ENCODE measurements at regions not wholly inside any gene's neighbourhood (a gene's known extent, or its start where the extent isn't known, plus 50 kb on each side); places are given as distances from the start of the nearest gene placed in this dataset.
"Not testable (repeated sequence)": the region's sequence is repeated elsewhere in the genome, so short reads cannot be mapped to it uniquely, and the experiment has no call there.

DNA sequence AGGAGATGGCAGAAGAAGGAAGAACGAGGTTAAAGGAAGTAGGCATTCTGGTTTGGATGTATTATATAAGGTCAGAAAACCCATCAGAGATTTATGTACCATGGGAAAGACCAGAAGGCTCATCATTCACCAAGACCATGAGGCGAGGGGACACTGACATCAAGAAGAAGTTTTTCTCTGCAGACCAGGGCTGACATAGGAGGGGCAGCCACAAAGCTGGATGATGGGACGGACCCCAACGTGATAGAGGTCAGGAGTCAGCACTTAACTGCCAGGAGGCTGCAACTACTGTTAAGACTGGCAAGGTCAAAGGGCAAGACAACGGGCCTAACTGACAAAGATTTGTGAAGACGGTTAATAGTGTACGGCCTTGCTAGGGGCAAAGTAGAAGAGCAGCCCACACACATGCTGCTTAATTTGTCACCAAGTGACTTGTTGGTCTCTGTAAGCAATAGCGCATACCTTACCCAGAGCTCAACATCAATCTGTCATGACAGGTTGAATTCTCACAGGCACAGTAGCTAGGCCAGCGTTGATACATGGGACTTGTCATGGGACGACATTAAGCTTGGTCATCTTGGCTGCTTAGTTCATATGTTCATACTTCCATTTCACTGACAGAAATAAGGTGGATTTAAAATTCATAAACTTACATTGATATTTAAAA lies 579.7 kb upstream of the CDH10 start:
- H3K36me3 Mint-ChIP-seq (ENCODE audit: low read depth), result no peaks in the 10 kb centered on the region
- peaks cover 6% of the 10 kb centered on the region for H3K9me3 Mint-ChIP-seq
- H3K4me1 Mint-ChIP-seq, result no peaks in the 10 kb centered on the region
- no peak for ATAC-seq (replicated peaks)
- H3K27ac Mint-ChIP-seq, result no peak overlapping the region
- H3K27me3 Mint-ChIP-seq, result no peaks in the 10 kb centered on the region
- no peak overlapping the region for H3K4me3 Mint-ChIP-seq

GRCh38 chr5:25199902-25200301 lies 555.1 kb upstream of the CDH10 start:
- not testable (repeated sequence) for ATAC-seq (replicated peaks); H3K4me1 Mint-ChIP-seq; H3K4me3 Mint-ChIP-seq; H3K36me3 Mint-ChIP-seq (ENCODE audit: low read depth); H3K27ac Mint-ChIP-seq; H3K27me3 Mint-ChIP-seq
- peaks cover 18% of the 10 kb centered on the region for H3K9me3 Mint-ChIP-seq

GRCh38 chr5:25190521-25191000 lies 545.8 kb upstream of the CDH10 start:
- H3K36me3 Mint-ChIP-seq (ENCODE audit: low read depth), result no peaks in the 10 kb centered on the region
- no peak for ATAC-seq (replicated peaks)
- H3K9me3 Mint-ChIP-seq, result peaks cover 13% of the 10 kb centered on the region
- H3K4me3 Mint-ChIP-seq, result no peak overlapping the region
- H3K4me1 Mint-ChIP-seq, result no peaks in the 10 kb centered on the region
- no peak overlapping the region for H3K27ac Mint-ChIP-seq
- no peaks in the 10 kb centered on the region for H3K27me3 Mint-ChIP-seq

DNA sequence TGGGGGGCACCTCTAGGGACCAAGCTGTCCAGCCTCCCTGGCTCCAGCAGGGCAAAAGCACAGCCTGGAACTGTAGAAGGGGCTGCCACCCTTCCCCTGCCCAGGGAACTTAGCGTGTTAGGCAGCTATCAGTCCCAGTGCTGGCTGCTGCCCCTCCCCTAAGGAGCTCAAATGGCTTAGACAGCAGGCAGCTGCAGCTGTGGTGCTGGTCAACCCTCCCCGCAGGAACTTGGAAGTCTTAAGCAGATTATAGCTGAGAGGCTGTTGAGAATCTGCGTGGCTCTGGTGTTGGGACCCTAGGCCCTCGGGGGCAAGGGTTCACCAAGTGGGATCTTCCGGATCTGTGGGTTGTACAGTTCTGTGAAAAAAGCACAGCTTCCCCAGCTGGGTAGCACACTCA lies 536.5 kb upstream of the CDH10 start:
- no peak for ATAC-seq (replicated peaks)
- peaks cover 36% of the 10 kb centered on the region for H3K9me3 Mint-ChIP-seq
- H3K27ac Mint-ChIP-seq, result no peak overlapping the region
- no peaks in the 10 kb centered on the region for H3K4me1 Mint-ChIP-seq
- H3K4me3 Mint-ChIP-seq, result no peak overlapping the region
- no peaks in the 10 kb centered on the region for H3K27me3 Mint-ChIP-seq
- H3K36me3 Mint-ChIP-seq (ENCODE audit: low read depth), result no peaks in the 10 kb centered on the region

GRCh38 chr5:25162616-25163015 lies 517.8 kb upstream of the CDH10 start:
- not testable (repeated sequence) for H3K27ac Mint-ChIP-seq; H3K4me3 Mint-ChIP-seq; H3K36me3 Mint-ChIP-seq (ENCODE audit: low read depth); H3K4me1 Mint-ChIP-seq; H3K27me3 Mint-ChIP-seq; ATAC-seq (replicated peaks)
- peaks cover 17% of the 10 kb centered on the region for H3K9me3 Mint-ChIP-seq

DNA sequence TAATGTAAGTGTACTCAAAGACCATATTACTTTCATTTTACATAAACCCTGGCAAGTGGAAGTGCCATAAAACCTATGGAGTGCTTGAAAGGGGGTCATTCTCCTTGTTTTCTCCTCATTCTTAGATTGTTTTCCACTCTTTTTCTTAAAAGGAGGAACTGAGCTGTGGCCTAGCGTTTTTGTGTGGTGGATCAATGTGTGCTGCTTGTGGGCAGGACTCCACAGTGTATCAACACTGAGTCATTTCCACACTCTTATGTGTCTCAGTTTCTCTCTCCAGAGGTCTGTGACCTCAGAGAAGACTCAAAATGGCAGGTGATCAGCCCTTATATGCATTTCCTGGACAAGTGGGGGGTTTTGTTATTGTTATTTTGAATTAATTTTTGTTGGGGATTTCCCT lies 516.1 kb upstream of the CDH10 start:
- no peak for ATAC-seq (replicated peaks)
- H3K4me1 Mint-ChIP-seq, result no peaks in the 10 kb centered on the region
- no peak overlapping the region for H3K4me3 Mint-ChIP-seq
- no peak overlapping the region for H3K27ac Mint-ChIP-seq
- H3K9me3 Mint-ChIP-seq, result peaks cover 17% of the 10 kb centered on the region
- H3K36me3 Mint-ChIP-seq (ENCODE audit: low read depth), result no peaks in the 10 kb centered on the region
- H3K27me3 Mint-ChIP-seq, result no peaks in the 10 kb centered on the region

DNA sequence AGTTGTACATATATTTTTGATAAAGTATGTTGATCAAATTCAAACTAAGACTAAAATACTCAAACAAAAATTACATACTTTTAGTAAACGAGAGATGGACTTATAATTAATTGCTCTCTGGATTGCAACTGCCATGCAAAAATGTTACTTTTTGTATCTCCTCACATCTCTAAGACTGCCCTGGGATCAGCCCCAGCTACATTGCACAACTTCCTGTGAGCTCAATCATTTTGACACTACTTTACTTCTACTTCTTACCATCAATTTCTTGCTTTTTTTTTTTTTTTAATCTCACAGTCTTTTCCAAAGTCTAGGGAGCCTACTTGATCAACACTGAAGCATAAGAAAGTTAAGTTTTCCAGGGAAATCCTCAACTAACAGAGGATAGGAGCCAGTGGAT lies 506.0 kb upstream of the CDH10 start:
- ATAC-seq (replicated peaks), result no peak
- Mint-ChIP-seq H3K9me3 (peaks cover 4% of the 10 kb centered on the region), H3K27me3 (no peaks in the 10 kb centered on the region), H3K4me3 (no peak overlapping the region), H3K36me3 (ENCODE audit: low read depth) (no peaks in the 10 kb centered on the region), H3K4me1 (no peaks in the 10 kb centered on the region), H3K27ac (no peak overlapping the region)

DNA sequence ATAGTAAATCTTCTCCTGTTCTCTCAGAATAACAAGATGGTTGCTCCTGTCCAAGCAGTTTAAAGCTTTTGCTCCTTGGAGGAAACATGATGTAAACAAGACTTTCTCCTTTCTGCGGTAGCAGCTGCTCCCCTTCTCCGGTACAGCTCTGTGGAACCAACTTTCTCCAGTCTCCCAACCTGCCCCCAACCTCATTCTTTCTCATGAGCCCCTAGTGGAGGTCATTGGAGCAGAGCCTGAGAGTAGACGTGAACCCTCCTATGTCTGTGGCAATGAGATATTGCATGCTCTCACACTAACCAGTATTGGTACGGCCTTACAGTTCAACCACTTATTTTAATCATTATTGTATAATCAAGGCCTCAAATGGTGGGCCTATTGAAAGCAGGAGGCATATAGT lies 483.8 kb upstream of the CDH10 start:
- H3K4me1 Mint-ChIP-seq, result no peaks in the 10 kb centered on the region
- no peaks in the 10 kb centered on the region for H3K27me3 Mint-ChIP-seq
- peaks cover 25% of the 10 kb centered on the region for H3K9me3 Mint-ChIP-seq
- no peak for ATAC-seq (replicated peaks)
- H3K4me3 Mint-ChIP-seq, result no peak overlapping the region
- H3K36me3 Mint-ChIP-seq (ENCODE audit: low read depth), result no peaks in the 10 kb centered on the region
- no peak overlapping the region for H3K27ac Mint-ChIP-seq

GRCh38 chr5:25119650-25120049 lies 474.9 kb upstream of the CDH10 start:
- H3K9me3 Mint-ChIP-seq, result peaks cover 8% of the 10 kb centered on the region
- no peaks in the 10 kb centered on the region for H3K27me3 Mint-ChIP-seq
- no peak overlapping the region for H3K27ac Mint-ChIP-seq
- no peak for ATAC-seq (replicated peaks)
- H3K36me3 Mint-ChIP-seq (ENCODE audit: low read depth), result no peaks in the 10 kb centered on the region
- no peaks in the 10 kb centered on the region for H3K4me1 Mint-ChIP-seq
- no peak overlapping the region for H3K4me3 Mint-ChIP-seq

DNA sequence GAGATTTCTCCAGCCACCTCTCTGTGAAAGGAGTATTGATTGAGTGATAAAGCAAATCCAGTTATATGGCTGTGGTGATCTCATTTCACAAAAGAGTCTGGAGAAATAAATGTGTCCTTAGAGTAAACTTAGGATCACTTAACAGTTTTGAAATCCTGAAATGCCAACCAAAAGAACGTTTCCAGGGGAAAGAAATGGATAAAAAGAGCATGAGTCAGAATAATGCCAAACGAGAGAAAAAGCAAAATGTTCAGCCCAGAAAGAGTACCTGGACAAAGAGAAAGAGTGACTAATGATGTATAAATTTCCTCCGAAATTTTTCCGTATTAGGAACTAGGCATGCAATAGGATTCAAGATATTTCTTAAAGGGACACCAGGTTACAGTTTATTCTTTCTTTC lies 463.1 kb upstream of the CDH10 start:
- Mint-ChIP-seq H3K27ac (no peak overlapping the region), H3K27me3 (no peaks in the 10 kb centered on the region), H3K4me3 (no peak overlapping the region), H3K4me1 (no peaks in the 10 kb centered on the region), H3K36me3 (ENCODE audit: low read depth) (no peaks in the 10 kb centered on the region), H3K9me3 (peaks cover 13% of the 10 kb centered on the region)
- ATAC-seq (replicated peaks), result no peak

DNA sequence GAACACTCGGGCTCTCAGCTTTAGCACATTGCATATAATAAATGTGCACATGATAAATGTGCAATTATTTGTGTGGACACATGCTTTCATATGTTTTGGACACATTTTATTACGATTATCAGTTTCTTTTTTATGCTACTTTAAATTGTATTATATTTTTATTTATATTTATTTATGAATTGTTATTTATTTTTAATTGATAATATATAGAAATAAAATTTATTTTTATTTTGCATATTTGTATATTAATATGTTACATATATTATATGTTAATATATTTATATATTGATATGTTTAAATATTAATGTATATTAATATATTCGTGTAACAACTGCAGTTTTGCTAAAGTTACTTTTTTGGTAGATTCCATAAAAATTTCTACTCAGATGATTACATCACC lies 454.8 kb upstream of the CDH10 start:
- Mint-ChIP-seq H3K4me1 (no peaks in the 10 kb centered on the region), H3K4me3 (no peak overlapping the region), H3K27ac (no peak overlapping the region), H3K9me3 (peaks cover 15% of the 10 kb centered on the region), H3K27me3 (no peaks in the 10 kb centered on the region), H3K36me3 (ENCODE audit: low read depth) (no peaks in the 10 kb centered on the region)
- no peak for ATAC-seq (replicated peaks)

DNA sequence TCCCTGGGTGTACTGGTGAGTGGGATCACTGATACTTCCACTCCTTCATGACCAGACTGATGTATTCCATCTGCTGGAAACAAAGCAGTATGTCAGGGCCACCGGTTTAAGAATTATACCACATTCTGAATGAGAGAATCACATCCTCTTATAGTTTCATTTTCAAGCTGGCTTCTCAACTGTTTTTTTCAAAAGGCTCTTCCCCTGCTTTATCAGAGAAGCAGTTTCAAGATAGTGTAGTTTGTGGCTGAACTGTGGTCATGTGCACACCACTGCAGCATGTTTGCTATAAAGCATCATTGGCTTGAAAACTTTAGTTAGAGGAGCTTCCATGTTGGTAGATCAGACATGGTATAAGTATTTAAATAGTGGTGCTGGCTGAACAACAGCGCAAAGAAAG lies 450.5 kb upstream of the CDH10 start:
- ATAC-seq (replicated peaks), result no peak
- H3K27ac Mint-ChIP-seq, result no peak overlapping the region
- H3K4me3 Mint-ChIP-seq, result no peak overlapping the region
- no peaks in the 10 kb centered on the region for H3K36me3 Mint-ChIP-seq (ENCODE audit: low read depth)
- H3K27me3 Mint-ChIP-seq, result no peaks in the 10 kb centered on the region
- H3K4me1 Mint-ChIP-seq, result no peaks in the 10 kb centered on the region
- peaks cover 11% of the 10 kb centered on the region for H3K9me3 Mint-ChIP-seq

GRCh38 chr5:25094219-25094618 lies 449.4 kb upstream of the CDH10 start:
- no peak overlapping the region for H3K4me3 Mint-ChIP-seq
- H3K36me3 Mint-ChIP-seq (ENCODE audit: low read depth), result no peaks in the 10 kb centered on the region
- no peaks in the 10 kb centered on the region for H3K27me3 Mint-ChIP-seq
- no peak overlapping the region for H3K27ac Mint-ChIP-seq
- peaks cover 11% of the 10 kb centered on the region for H3K9me3 Mint-ChIP-seq
- ATAC-seq (replicated peaks), result no peak
- no peaks in the 10 kb centered on the region for H3K4me1 Mint-ChIP-seq

DNA sequence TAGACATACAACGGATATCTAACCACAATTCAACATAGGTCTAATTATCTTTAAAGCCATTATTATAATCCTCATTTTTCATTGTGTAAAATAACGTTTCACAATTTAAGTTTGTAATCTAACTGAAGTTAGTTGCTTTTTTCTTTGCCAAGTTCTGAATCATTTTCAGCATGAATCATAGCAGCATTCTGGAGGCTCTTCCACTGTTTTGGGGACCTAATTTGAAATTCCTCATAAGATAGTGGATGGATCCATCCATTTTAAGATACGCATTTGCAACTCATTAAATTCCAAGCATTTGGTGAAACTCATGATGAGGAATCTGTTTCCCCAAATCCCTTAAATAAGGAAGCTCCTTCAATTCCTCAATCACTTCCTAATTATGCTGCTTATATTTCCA lies 447.1 kb upstream of the CDH10 start:
- no peak overlapping the region for H3K27ac Mint-ChIP-seq
- H3K4me1 Mint-ChIP-seq, result no peaks in the 10 kb centered on the region
- H3K9me3 Mint-ChIP-seq, result peaks cover 14% of the 10 kb centered on the region
- H3K36me3 Mint-ChIP-seq (ENCODE audit: low read depth), result no peaks in the 10 kb centered on the region
- no peak for ATAC-seq (replicated peaks)
- H3K27me3 Mint-ChIP-seq, result no peaks in the 10 kb centered on the region
- no peak overlapping the region for H3K4me3 Mint-ChIP-seq

DNA sequence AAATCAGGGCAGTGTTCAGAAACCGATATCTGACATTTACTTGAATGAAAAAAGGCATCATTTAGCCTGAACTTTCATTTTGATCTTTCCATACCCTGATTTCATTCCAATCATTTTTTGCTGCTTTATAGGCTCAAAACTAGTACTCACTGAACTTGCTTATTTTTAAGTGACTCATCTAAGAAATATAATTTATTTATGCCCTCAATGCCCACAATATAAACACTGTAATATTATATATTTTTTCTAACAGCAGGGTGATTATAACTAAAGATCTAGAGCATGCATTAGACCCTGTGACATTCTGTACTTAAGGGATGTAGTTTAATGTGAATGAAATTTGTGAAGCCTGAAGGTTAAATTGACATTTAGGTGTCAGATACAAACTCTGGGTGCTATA lies 446.1 kb upstream of the CDH10 start:
- Mint-ChIP-seq H3K9me3 (peaks cover 8% of the 10 kb centered on the region), H3K4me1 (no peaks in the 10 kb centered on the region), H3K27me3 (no peaks in the 10 kb centered on the region), H3K4me3 (no peak overlapping the region), H3K36me3 (ENCODE audit: low read depth) (no peaks in the 10 kb centered on the region), H3K27ac (no peak overlapping the region)
- no peak for ATAC-seq (replicated peaks)

DNA sequence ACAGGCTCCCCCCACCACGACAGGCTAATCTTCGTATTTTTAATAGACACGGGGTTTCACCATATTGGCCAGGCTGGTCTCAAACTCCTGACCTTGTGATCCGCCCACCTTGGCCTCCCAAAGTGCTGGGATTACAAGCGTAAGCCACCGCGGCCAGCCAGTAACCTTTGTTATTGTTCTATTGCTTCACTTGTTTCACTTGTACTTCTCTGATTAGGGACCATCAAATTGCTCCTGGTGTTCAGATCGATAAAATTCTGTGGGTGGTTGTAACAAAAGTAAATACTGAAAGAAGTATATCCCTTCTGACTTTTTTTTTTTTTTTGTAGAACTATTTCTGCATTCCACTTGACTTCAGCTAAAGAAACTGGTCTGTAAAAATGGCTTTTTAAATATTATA lies 445.5 kb upstream of the CDH10 start:
- Mint-ChIP-seq H3K4me3 (no peak overlapping the region), H3K4me1 (no peaks in the 10 kb centered on the region), H3K27ac (no peak overlapping the region), H3K9me3 (peaks cover 9% of the 10 kb centered on the region), H3K27me3 (no peaks in the 10 kb centered on the region), H3K36me3 (ENCODE audit: low read depth) (no peaks in the 10 kb centered on the region)
- no peak for ATAC-seq (replicated peaks)

Measured in activated T-helper 17 cell treated with anti-CD3 and anti-CD28 coated beads, Interleukin-2, amount 50 U/mL, for 72 hours (primary cell).